Sigmoid colon (tissue), 6 donors: ENCODE measurements at regions not wholly inside any gene's neighbourhood (a gene's known extent, or its start where the extent isn't known, plus 50 kb on each side); places are given as distances from the start of the nearest gene placed in this dataset.
A peak's percentile ranks its signal among the peaks of the same experiment; 100 is the strongest.

ENCODE experiments used
- DNase-seq: peaks from one replicate; pipeline ENCODE4 v3.0.0-alpha.2; 2019
- H3K27ac ChIP-seq, 4 donors: fragments of 200-600 bp; sonication (generic); one replicate each; pipeline ENCODE4 v1.5.1; 2016 to 2019; ENCODE audit warnings: mild to moderate bottlenecking in 1 of 4
- H3K27me3 ChIP-seq, 3 donors: fragments of 200-600 bp; sonication (generic); one replicate each; pipeline ENCODE4 v1.5.1; 2019; ENCODE audit warnings: mild to moderate bottlenecking in 1 of 3
- H3K36me3 ChIP-seq, 4 donors: fragments of 200-600 bp; sonication (generic); one replicate each; pipeline ENCODE4 v1.5.1; 2016 to 2019
- H3K4me1 ChIP-seq, 4 donors: fragments of 200-600 bp; sonication (generic); one replicate each; pipeline ENCODE4 v1.5.1; 2017 to 2019
- H3K4me3 ChIP-seq, 4 donors: fragments of 200-600 bp; sonication (generic); one replicate each; pipeline ENCODE4 v1.5.1; 2017 to 2019; ENCODE audit warnings: mild to moderate bottlenecking in 2 of 4, moderate library complexity in 1 of 4
- H3K9me3 ChIP-seq, 4 donors: fragments of 200-600 bp in 3 of 4; sonication (generic) in 3 of 4; one replicate each; pipeline versions ENCODE4 v1.5.1 to v1.6.1; 2013 to 2019
- EP300 ChIP-seq, 4 donors: sonication (generic); formaldehyde crosslinking; IDR thresholded peaks; one replicate each; pipeline ENCODE4 v1.6.1; 2017; ENCODE audit warnings: antibody characterized with exemption in 4 of 4
- POLR2A ChIP-seq, 2 donors: fragments of 450-650 bp; IDR thresholded peaks; one replicate each; pipeline ENCODE4 v1.6.1; 2016; ENCODE audit warnings: antibody characterized with exemption in 2 of 2, mild to moderate bottlenecking in 2 of 2, moderate library complexity in 2 of 2
- POLR2AphosphoS5 ChIP-seq, 4 donors: sonication (generic); formaldehyde crosslinking; IDR thresholded peaks; one replicate each; pipeline ENCODE4 v1.6.1; 2017; ENCODE audit warnings: antibody characterized with exemption in 4 of 4
- WGBS, 2 donors: extraction: QIAGEN DNeasy Blood & Tissue Kit; methylation state at CpG; one replicate each; pipeline ENCODE4 v1.1.7; 2013; 5-methylcytosine and 5-hydroxymethylcytosine counted together
- intact Hi-C: fragments of 100-400 bp; cut with DNase I; formaldehyde crosslinking; loops from one replicate; pipeline ENCODE4 v1.15.1; 2023
- TF ChIP-seq, protein P1 (sequence below), 4 experiments: fragments of 450-650 bp in 3 of 4; fragments of 200-600 bp in 1 of 4; IDR thresholded peaks; one replicate each; pipeline ENCODE4 v1.5.1; 2016 to 2019; ENCODE audit warnings: antibody characterized with exemption in 4 of 4, mild to moderate bottlenecking in 3 of 4, moderate library complexity in 2 of 4
- donor health status: healthy with polysubstance abuse.
- donor health status: healthy.

DNA sequence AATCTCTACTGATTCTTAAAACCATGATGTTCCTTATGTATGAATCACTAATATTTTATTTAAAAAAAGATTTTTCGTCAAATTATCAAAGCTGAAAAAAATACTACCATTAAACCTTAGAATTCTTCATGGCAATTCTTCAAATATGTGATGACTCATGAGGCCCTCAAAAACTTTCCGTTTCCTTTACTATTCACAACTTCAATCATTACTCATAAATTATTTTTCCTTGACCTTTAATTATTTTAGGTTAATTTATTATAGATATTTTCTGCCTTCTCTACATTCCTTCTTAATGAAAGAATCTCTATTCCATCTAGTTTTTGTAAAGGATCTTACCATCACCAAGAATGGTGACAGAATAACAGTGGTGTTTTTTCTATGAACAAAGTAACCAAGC, 162.1 kb upstream of the SOX5 start:
- intact Hi-C loops = no loop called here
- H3K4me1 ChIP-seq = no peaks in the 10 kb centered on the region
- H3K9me3 ChIP-seq = no peaks in the 10 kb centered on the region
- H3K36me3 ChIP-seq = no peaks in the 10 kb centered on the region
- H3K27me3 ChIP-seq = no peaks in the 10 kb centered on the region
- DNase-seq = no peak
- 75% methylated on average over 2 of the region's 2 CpGs for WGBS, 2 donors
- no peak overlapping the region for H3K4me3 ChIP-seq
- H3K27ac ChIP-seq = no peak overlapping the region
- TF ChIP-seq, protein P1, sequence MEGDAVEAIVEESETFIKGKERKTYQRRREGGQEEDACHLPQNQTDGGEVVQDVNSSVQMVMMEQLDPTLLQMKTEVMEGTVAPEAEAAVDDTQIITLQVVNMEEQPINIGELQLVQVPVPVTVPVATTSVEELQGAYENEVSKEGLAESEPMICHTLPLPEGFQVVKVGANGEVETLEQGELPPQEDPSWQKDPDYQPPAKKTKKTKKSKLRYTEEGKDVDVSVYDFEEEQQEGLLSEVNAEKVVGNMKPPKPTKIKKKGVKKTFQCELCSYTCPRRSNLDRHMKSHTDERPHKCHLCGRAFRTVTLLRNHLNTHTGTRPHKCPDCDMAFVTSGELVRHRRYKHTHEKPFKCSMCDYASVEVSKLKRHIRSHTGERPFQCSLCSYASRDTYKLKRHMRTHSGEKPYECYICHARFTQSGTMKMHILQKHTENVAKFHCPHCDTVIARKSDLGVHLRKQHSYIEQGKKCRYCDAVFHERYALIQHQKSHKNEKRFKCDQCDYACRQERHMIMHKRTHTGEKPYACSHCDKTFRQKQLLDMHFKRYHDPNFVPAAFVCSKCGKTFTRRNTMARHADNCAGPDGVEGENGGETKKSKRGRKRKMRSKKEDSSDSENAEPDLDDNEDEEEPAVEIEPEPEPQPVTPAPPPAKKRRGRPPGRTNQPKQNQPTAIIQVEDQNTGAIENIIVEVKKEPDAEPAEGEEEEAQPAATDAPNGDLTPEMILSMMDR (IDR thresholded peaks at IDR 0.05) = no peak
- TF ChIP-seq POLR2AphosphoS5 (IDR thresholded peaks at IDR 0.05) = no peak
- TF ChIP-seq EP300 (IDR thresholded peaks at IDR 0.05) = no peak
- TF ChIP-seq POLR2A (IDR thresholded peaks at IDR 0.05) = no peak

DNA sequence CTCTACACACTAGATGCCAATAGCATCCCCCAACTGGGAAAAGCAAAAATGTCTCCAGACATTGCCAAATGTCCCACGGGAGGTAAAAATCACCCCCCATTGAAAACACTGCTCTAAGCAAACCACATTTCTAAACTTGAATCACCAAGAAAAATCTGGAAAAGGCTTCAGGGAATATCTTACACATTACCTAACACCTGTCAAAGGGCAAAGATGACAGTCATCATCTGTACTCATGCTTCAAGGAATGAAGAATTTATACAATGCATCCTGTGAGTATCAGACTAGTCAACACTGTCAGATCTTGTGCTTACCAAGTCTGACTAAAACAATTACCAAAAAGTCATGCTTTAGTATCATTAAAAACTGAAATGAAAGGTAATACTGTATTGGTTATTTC, 161.6 kb upstream of the SOX5 start:
- intact Hi-C loops = no loop called here
- WGBS, 2 donors = 86 to 91% methylated on average over 1 of the region's 1 CpG
- Histone ChIP-seq H3K27me3 (no peaks in the 10 kb centered on the region), H3K9me3 (no peaks in the 10 kb centered on the region), H3K4me1 (no peaks in the 10 kb centered on the region), H3K36me3 (no peaks in the 10 kb centered on the region), H3K4me3 (no peak overlapping the region), H3K27ac (no peak overlapping the region)
- DNase-seq = no peak
- TF ChIP-seq POLR2A (IDR thresholded peaks at IDR 0.05) (no peak), POLR2AphosphoS5 (IDR thresholded peaks at IDR 0.05) (no peak), EP300 (IDR thresholded peaks at IDR 0.05) (no peak)
- TF ChIP-seq, protein P1 (IDR thresholded peaks at IDR 0.05) = no peak

DNA sequence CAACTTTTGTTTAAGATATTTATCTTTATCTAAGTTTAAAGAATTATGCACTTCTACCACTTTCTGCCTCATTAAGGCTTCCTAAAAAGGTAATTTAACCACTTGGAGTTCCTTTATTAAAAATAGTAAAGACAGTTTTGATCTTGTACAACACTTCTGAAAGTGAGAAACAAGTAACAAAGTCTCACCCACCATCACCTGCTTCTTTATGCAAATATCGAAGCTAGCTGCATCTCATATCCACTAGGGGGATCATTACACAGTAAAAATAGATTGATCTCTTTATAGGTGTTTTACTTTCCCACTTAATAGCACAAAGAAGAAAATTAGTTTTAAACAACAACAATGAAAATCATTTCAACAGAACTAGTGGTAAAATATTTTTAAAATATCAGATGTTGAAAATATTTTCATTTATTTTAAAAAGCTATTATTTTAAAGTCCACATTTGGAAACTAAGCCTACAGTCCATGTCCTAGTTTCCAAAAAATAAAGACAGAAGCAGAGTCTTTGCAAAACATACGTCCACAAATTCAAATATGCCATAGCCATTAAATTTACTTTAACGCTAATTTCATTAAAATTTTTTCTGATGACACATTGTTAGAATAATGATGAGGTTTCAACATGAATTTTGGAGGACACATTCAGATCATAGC, 160.0 kb upstream of the SOX5 start:
- H3K36me3 ChIP-seq = no peaks in the 10 kb centered on the region
- H3K27me3 ChIP-seq = no peaks in the 10 kb centered on the region
- intact Hi-C loops = loop anchor here (10.0 kb wide), 1 partner anchor 485 kb away; no protein-coding TSS in a partner anchor
- no peak overlapping the region for H3K4me3 ChIP-seq
- TF ChIP-seq EP300 (IDR thresholded peaks at IDR 0.05) (no peak), POLR2A (IDR thresholded peaks at IDR 0.05) (no peak), POLR2AphosphoS5 (IDR thresholded peaks at IDR 0.05) (no peak)
- TF ChIP-seq, protein P1 (IDR thresholded peaks at IDR 0.05) = peak in 1 of 4 experiments; percentile 38
- H3K27ac ChIP-seq = no peak overlapping the region
- WGBS, 2 donors = 52 to 55% methylated on average over 3 of the region's 3 CpGs
- DNase-seq = no peak
- H3K4me1 ChIP-seq = no peaks in the 10 kb centered on the region
- no peaks in the 10 kb centered on the region for H3K9me3 ChIP-seq

DNA sequence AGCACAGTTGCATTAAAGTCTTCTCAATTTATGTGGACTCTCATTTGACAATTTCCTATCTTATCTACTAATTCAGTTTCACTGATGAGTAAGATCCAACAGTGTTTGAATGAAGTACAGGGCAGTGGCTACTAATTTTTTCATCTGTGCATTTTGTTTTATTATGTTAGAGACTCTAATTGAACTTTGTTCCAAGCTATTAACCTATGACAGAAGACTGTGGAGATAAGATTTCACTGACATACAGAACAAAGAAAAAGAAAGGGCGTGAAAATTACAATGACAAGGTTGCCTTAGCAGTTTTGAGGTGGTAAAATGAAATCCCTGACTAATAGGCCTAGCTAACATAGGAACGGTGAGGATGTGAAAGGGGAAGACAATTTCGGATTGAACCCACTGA, 153.2 kb upstream of the SOX5 start:
- H3K4me3 ChIP-seq = no peak overlapping the region
- H3K27me3 ChIP-seq = no peaks in the 10 kb centered on the region
- WGBS, 2 donors = 12 to 65% methylated on average over 3 of the region's 3 CpGs
- no peaks in the 10 kb centered on the region for H3K36me3 ChIP-seq
- no peaks in the 10 kb centered on the region for H3K9me3 ChIP-seq
- no peaks in the 10 kb centered on the region for H3K4me1 ChIP-seq
- no peak for DNase-seq
- TF ChIP-seq EP300 (IDR thresholded peaks at IDR 0.05) = no peak
- no peak for TF ChIP-seq POLR2A (IDR thresholded peaks at IDR 0.05)
- TF ChIP-seq POLR2AphosphoS5 (IDR thresholded peaks at IDR 0.05) = no peak
- TF ChIP-seq, protein P1 (IDR thresholded peaks at IDR 0.05) = no peak
- intact Hi-C loops = loop anchor here (10.0 kb wide), 1 partner anchor 492 kb away; no protein-coding TSS in a partner anchor
- no peak overlapping the region for H3K27ac ChIP-seq

DNA sequence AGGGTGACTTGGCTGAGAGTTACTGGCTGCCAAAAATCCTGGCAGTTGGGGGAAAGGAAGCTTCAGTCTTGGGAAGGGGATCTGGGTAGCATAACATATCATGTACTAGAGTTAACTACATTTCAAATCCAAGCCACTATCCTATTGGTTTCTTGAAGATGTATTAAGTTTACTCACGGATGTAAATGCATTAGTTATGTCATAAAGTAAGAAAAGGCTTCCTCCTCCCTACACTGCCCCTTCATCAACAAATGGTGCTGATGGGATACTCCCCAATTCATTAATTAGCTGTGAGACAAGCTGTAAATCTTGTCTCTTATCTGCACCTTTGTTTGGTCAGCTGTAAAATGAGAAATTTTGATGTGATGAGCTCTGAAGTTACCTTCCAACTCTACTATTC, 150.1 kb upstream of the SOX5 start:
- WGBS, 2 donors = 79 to 83% methylated on average over 1 of the region's 1 CpG
- Histone ChIP-seq H3K4me3 (no peak overlapping the region), H3K27me3 (no peaks in the 10 kb centered on the region), H3K27ac (no peak overlapping the region), H3K9me3 (no peaks in the 10 kb centered on the region), H3K36me3 (no peaks in the 10 kb centered on the region), H3K4me1 (no peaks in the 10 kb centered on the region)
- intact Hi-C loops = no loop called here
- DNase-seq = no peak
- TF ChIP-seq, protein P1 (IDR thresholded peaks at IDR 0.05) = no peak
- no peak for TF ChIP-seq POLR2AphosphoS5 (IDR thresholded peaks at IDR 0.05)
- TF ChIP-seq POLR2A (IDR thresholded peaks at IDR 0.05) = no peak
- no peak for TF ChIP-seq EP300 (IDR thresholded peaks at IDR 0.05)
